IPS DF 6.9 (cell line): ENCODE measurements at regions not wholly inside any gene's neighbourhood (a gene's known extent, or its start where the extent isn't known, plus 50 kb on each side); places are given as distances from the start of the nearest gene placed in this dataset.
A peak's percentile ranks its signal among the peaks of the same experiment; 100 is the strongest.

Source experiments
- DNase-seq: peaks from one replicate; pipeline ENCODE4 v3.0.0-alpha.2; 2013; ENCODE audit warnings: low read depth, low spot score
- H3K27ac ChIP-seq: one replicate; pipeline ENCODE4 v1.5.1; 2013; ENCODE audit warnings: low read length, control low read depth
- H3K27me3 ChIP-seq: 2 replicates; pipeline ENCODE4 v1.6.1; 2013; ENCODE audit warnings: mild to moderate bottlenecking, low read length; ENCODE audit not compliant: control insufficient read depth, insufficient read depth
- H3K36me3 ChIP-seq: 2 replicates; pipeline ENCODE4 v1.6.1; 2013; ENCODE audit warnings: low read length; ENCODE audit not compliant: control insufficient read depth, insufficient read depth
- H3K4me1 ChIP-seq: 2 replicates; pipeline ENCODE4 v1.6.1; 2013; ENCODE audit warnings: low read length; ENCODE audit not compliant: control insufficient read depth, insufficient read depth
- H3K4me3 ChIP-seq: 2 replicates; pipeline ENCODE4 v1.5.1; 2013; ENCODE audit warnings: mild to moderate bottlenecking, low read length
- H3K9me3 ChIP-seq: 2 replicates; pipeline ENCODE4 v1.6.1; 2013; ENCODE audit warnings: low read length, inconsistent platforms; ENCODE audit not compliant: control insufficient read depth, insufficient read depth
- WGBS: extraction: QIAGEN DNeasy Blood & Tissue Kit; methylation state at CpG from one replicate; pipeline ENCODE4 v1.1.7; 2013; ENCODE audit warnings: mixed read lengths, missing lambda C conversion rate; ENCODE audit not compliant: insufficient read length, insufficient coverage; 5-methylcytosine and 5-hydroxymethylcytosine counted together

- Histone ChIP-seq H3K4me1 (no peaks in the 10 kb centered on the region), H3K36me3 (no peaks in the 10 kb centered on the region), H3K9me3 (no peaks in the 10 kb centered on the region), H3K4me3 (no peak overlapping the region), H3K27me3 (no peaks in the 10 kb centered on the region), H3K27ac (no peak overlapping the region)
- no CpG with 5 or more reads among the region's 4 CpGs for WGBS
- DNase-seq = peak; percentile 20
These were observed 170.0 kb upstream of the PDGFD start for GRCh38 chr11:104333977-104334376.

- Histone ChIP-seq H3K36me3 (no peaks in the 10 kb centered on the region), H3K4me3 (no peak overlapping the region), H3K27ac (no peak overlapping the region), H3K4me1 (no peaks in the 10 kb centered on the region), H3K27me3 (no peaks in the 10 kb centered on the region), H3K9me3 (no peaks in the 10 kb centered on the region)
- DNase-seq = peak; percentile 60
- WGBS = no CpG with 5 or more reads among the region's 4 CpGs
These were observed 168.2 kb upstream of the PDGFD start for GRCh38 chr11:104332110-104332509.

GRCh38 chr11:104329078-104329665 lies 165.2 kb upstream of the PDGFD start:
- H3K4me1 ChIP-seq = no peaks in the 10 kb centered on the region
- no peak overlapping the region for H3K4me3 ChIP-seq
- no peak overlapping the region for H3K27ac ChIP-seq
- H3K36me3 ChIP-seq = no peaks in the 10 kb centered on the region
- no peaks in the 10 kb centered on the region for H3K9me3 ChIP-seq
- DNase-seq = no peak
- no peaks in the 10 kb centered on the region for H3K27me3 ChIP-seq
- WGBS = no CpG with 5 or more reads among the region's 2 CpGs

- H3K36me3 ChIP-seq = no peaks in the 10 kb centered on the region
- H3K27me3 ChIP-seq = no peaks in the 10 kb centered on the region
- WGBS = no CpG with 5 or more reads among the region's 4 CpGs
- no peak overlapping the region for H3K27ac ChIP-seq
- H3K9me3 ChIP-seq = no peaks in the 10 kb centered on the region
- H3K4me1 ChIP-seq = no peaks in the 10 kb centered on the region
- DNase-seq = no peak
- no peak overlapping the region for H3K4me3 ChIP-seq
These were observed 164.6 kb upstream of the PDGFD start for GRCh38 chr11:104328512-104328907.

- Histone ChIP-seq H3K27ac (no peak overlapping the region), H3K9me3 (no peaks in the 10 kb centered on the region)
- WGBS = no CpG with 5 or more reads among the region's 6 CpGs
These were observed 164.0 kb upstream of the PDGFD start for GRCh38 chr11:104327861-104328511.

GRCh38 chr11:104325093-104325492 lies 161.1 kb upstream of the PDGFD start:
- no CpG with 5 or more reads among the region's 1 CpG for WGBS
- H3K27ac ChIP-seq = no peak overlapping the region

More at GRCh38 chr11:104327861-104328511, 164.0 kb upstream of the PDGFD start:
- DNase-seq = no peak
- Histone ChIP-seq H3K4me1 (no peaks in the 10 kb centered on the region), H3K36me3 (no peaks in the 10 kb centered on the region), H3K4me3 (no peak overlapping the region), H3K27me3 (no peaks in the 10 kb centered on the region)

GRCh38 chr11:104324276-104324675 lies 160.3 kb upstream of the PDGFD start:
- no peak for DNase-seq
- no peaks in the 10 kb centered on the region; the same call in 1 of the 2 replicates for H3K9me3 ChIP-seq
- no peaks in the 10 kb centered on the region for H3K4me1 ChIP-seq
- no peak overlapping the region for H3K27ac ChIP-seq
- no peaks in the 10 kb centered on the region for H3K36me3 ChIP-seq
- H3K4me3 ChIP-seq = no peak overlapping the region
- WGBS = no CpG with 5 or more reads among the region's 1 CpG
- H3K27me3 ChIP-seq = no peaks in the 10 kb centered on the region

More at GRCh38 chr11:104325093-104325492, 161.1 kb upstream of the PDGFD start:
- DNase-seq = no peak
- no peak overlapping the region for H3K4me3 ChIP-seq
- H3K4me1 ChIP-seq = no peaks in the 10 kb centered on the region
- H3K9me3 ChIP-seq = no peaks in the 10 kb centered on the region; the same call in 1 of the 2 replicates
- no peaks in the 10 kb centered on the region for H3K36me3 ChIP-seq
- H3K27me3 ChIP-seq = no peaks in the 10 kb centered on the region

- Histone ChIP-seq H3K4me3 (no peak overlapping the region), H3K36me3 (no peaks in the 10 kb centered on the region), H3K27me3 (no peaks in the 10 kb centered on the region), H3K9me3 (no peaks in the 10 kb centered on the region; the same call in 1 of the 2 replicates), H3K27ac (no peak overlapping the region), H3K4me1 (no peaks in the 10 kb centered on the region)
- no CpG with 5 or more reads among the region's 2 CpGs for WGBS
- no peak for DNase-seq
These were observed 159.9 kb upstream of the PDGFD start for GRCh38 chr11:104323841-104324240.

- WGBS = no CpG with 5 or more reads among the region's 4 CpGs
- H3K27ac ChIP-seq = no peak overlapping the region
- H3K36me3 ChIP-seq = no peaks in the 10 kb centered on the region
- H3K4me1 ChIP-seq = no peaks in the 10 kb centered on the region
- no peaks in the 10 kb centered on the region for H3K27me3 ChIP-seq
- H3K4me3 ChIP-seq = no peak overlapping the region
- H3K9me3 ChIP-seq = no peaks in the 10 kb centered on the region; the same call in 1 of the 2 replicates
- no peak for DNase-seq
These were observed 158.7 kb upstream of the PDGFD start for GRCh38 chr11:104322696-104323095.

- H3K4me3 ChIP-seq = no peak overlapping the region
- H3K27me3 ChIP-seq = no peaks in the 10 kb centered on the region
- no peak for DNase-seq
- no peaks in the 10 kb centered on the region for H3K4me1 ChIP-seq
- H3K36me3 ChIP-seq = no peaks in the 10 kb centered on the region
- WGBS = no CpG with 5 or more reads among the region's 1 CpG
- H3K27ac ChIP-seq = no peak overlapping the region
- no peaks in the 10 kb centered on the region; the same call in 1 of the 2 replicates for H3K9me3 ChIP-seq
These were observed 157.0 kb upstream of the PDGFD start for GRCh38 chr11:104320956-104321355.

GRCh38 chr11:104320097-104320496 lies 156.2 kb upstream of the PDGFD start:
- no peaks in the 10 kb centered on the region; the same call in 1 of the 2 replicates for H3K9me3 ChIP-seq
- no peak for DNase-seq
- no peaks in the 10 kb centered on the region for H3K4me1 ChIP-seq
- no peak overlapping the region for H3K27ac ChIP-seq
- no peak overlapping the region for H3K4me3 ChIP-seq
- H3K27me3 ChIP-seq = no peaks in the 10 kb centered on the region
- no peaks in the 10 kb centered on the region for H3K36me3 ChIP-seq
